ENCODE measurements at regions not wholly inside any gene's neighbourhood (a gene's known extent, or its start where the extent isn't known, plus 50 kb on each side); places are given as distances from the start of the nearest gene placed in this dataset.
"Not testable (repeated sequence)": the region's sequence is repeated elsewhere in the genome, so short reads cannot be mapped to it uniquely, and the experiment has no call there.

DNA sequence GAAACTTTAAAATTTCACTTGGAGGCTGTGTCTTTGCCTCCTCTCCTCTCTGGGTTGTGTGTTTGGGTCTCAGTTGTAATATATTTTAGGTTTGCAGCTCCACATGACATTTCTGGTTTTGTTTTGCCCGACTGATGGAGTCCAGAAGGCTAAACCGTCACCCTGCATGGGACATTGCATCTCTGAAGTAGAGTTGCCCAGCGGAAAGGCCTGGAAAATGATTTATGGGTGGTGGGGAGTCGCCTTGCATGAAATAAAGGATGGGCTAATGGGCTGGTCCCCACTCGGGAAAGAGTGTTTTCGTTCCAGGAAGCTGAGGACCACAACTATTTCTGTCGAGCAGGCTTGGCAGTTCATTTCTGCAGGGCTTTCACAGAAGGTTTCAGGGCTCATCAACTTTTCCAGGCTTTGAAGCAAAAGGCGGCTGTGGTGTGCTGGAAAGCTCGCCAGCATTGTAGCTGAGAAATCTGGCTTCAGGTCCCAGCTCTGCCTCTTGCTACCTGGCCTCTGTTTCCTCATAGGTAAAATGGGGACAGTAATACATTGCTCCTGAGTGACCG lies 74.8 kb upstream of the GSC start:
- H3K27me3 ChIP-seq (ENCODE audit: control insufficient read depth, insufficient read depth, low read length): no peaks in the 10 kb centered on the region
- no peaks in the 10 kb centered on the region for H3K4me1 ChIP-seq (ENCODE audit: control insufficient read depth, insufficient read depth, low read length)
- H3K4me3 ChIP-seq (ENCODE audit: low read length): no peak overlapping the region

DNA sequence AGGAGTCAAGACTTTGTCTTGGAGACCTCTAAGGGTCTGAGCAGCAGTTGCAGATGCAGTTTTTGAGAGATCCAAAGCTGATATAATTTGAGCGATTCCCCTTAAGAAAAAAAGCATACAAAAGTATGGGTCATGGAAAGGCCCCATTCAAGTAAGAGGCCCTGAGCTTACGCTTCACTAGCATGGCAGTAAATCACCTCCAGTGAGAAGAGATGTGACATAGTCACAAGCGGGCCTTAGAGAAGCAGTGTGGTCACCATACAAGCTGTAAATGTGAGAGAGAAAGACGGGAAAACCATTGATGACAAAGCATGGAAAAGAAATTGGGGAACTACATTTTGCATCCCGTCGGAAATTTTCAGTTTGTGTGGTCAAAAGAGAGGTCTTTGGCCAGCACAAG lies 70.6 kb upstream of the GSC start:
- H3K4me1 ChIP-seq (ENCODE audit: control insufficient read depth, insufficient read depth, low read length): no peaks in the 10 kb centered on the region

More for the DNA sequence above, 74.8 kb upstream of the GSC start:
- H3K9me3 ChIP-seq (replicated peaks; ENCODE audit: low read length): no peaks in the 10 kb centered on the region
- H3K4me2 ChIP-seq (ENCODE audit: low read length): no peak overlapping the region
- no peaks in the 10 kb centered on the region for H3K36me3 ChIP-seq (ENCODE audit: insufficient read depth, low read length)
- no peak overlapping the region for H3K9ac ChIP-seq (ENCODE audit: low read depth, low read length)

DNA sequence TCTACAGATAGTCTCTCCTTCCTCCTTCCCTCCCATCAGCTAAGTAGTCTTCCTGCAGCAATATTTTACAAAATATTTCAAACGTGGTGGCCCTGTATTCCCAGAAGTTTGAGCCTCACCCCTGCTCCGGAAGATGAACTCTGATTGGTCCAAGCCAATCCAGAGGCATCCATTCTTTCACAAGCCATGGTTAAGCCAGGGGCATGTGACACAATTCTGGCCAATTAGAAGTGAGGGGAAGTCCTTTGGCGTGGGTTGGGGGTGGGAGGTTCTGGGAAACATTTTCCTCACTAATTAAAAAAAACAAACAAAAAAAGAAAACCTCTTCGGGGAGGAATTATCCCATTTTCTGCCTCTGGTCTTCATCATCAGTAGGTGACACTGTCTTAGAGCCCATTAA lies 69.4 kb upstream of the GSC start:
- Histone ChIP-seq H3K27me3 (ENCODE audit: control insufficient read depth, insufficient read depth, low read length) (no peaks in the 10 kb centered on the region), H3K9ac (ENCODE audit: low read depth, low read length) (no peak overlapping the region), H3K4me2 (ENCODE audit: low read length) (no peak overlapping the region), H3K4me3 (ENCODE audit: low read length) (no peak overlapping the region), H3K36me3 (ENCODE audit: insufficient read depth, low read length) (no peaks in the 10 kb centered on the region), H3K9me3 (replicated peaks; ENCODE audit: low read length) (no peaks in the 10 kb centered on the region), H3K4me1 (ENCODE audit: control insufficient read depth, insufficient read depth, low read length) (no peaks in the 10 kb centered on the region)

More for the DNA sequence above, 70.6 kb upstream of the GSC start:
- Histone ChIP-seq H3K27me3 (ENCODE audit: control insufficient read depth, insufficient read depth, low read length) (no peaks in the 10 kb centered on the region), H3K9me3 (replicated peaks; ENCODE audit: low read length) (no peaks in the 10 kb centered on the region), H3K9ac (ENCODE audit: low read depth, low read length) (no peak overlapping the region), H3K4me3 (ENCODE audit: low read length) (no peak overlapping the region), H3K4me2 (ENCODE audit: low read length) (no peak overlapping the region), H3K36me3 (ENCODE audit: insufficient read depth, low read length) (no peaks in the 10 kb centered on the region)

DNA sequence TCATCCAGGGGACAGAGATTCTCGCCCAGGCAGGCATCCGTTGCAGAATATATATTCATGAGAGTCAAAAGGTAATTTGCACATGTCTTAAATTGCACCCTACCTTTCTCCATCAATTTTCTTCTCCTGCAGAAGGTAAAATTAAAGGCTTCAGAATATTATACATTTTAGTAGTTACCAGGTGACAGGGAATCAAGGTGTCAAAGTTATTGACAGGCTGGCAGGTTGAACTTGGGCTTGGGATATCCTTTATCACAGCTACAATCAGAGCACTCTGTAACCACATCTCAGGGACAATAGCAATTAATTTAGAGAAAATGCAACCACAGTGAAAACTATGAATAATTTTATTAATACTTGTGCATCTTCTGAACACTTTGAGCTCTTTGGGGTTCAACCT lies 66.9 kb upstream of the GSC start:
- Histone ChIP-seq H3K4me1 (ENCODE audit: control insufficient read depth, insufficient read depth, low read length) (no peaks in the 10 kb centered on the region), H3K36me3 (ENCODE audit: insufficient read depth, low read length) (no peaks in the 10 kb centered on the region), H3K9ac (ENCODE audit: low read depth, low read length) (no peak overlapping the region), H3K9me3 (replicated peaks; ENCODE audit: low read length) (no peaks in the 10 kb centered on the region), H3K4me3 (ENCODE audit: low read length) (no peak overlapping the region), H3K4me2 (ENCODE audit: low read length) (no peak overlapping the region), H3K27me3 (ENCODE audit: control insufficient read depth, insufficient read depth, low read length) (no peaks in the 10 kb centered on the region)

- no peak overlapping the region for H3K4me3 ChIP-seq (ENCODE audit: low read length)
- no peak overlapping the region for H3K9ac ChIP-seq (ENCODE audit: low read depth, low read length)
- no peaks in the 10 kb centered on the region for H3K27me3 ChIP-seq (ENCODE audit: control insufficient read depth, insufficient read depth, low read length)
- H3K9me3 ChIP-seq (replicated peaks; ENCODE audit: low read length): no peaks in the 10 kb centered on the region
- H3K4me2 ChIP-seq (ENCODE audit: low read length): no peak overlapping the region
- no peaks in the 10 kb centered on the region for H3K36me3 ChIP-seq (ENCODE audit: insufficient read depth, low read length)
- no peaks in the 10 kb centered on the region for H3K4me1 ChIP-seq (ENCODE audit: control insufficient read depth, insufficient read depth, low read length)
Observed at GRCh38 chr14:94833633-94834032, 63.7 kb upstream of the GSC start.

DNA sequence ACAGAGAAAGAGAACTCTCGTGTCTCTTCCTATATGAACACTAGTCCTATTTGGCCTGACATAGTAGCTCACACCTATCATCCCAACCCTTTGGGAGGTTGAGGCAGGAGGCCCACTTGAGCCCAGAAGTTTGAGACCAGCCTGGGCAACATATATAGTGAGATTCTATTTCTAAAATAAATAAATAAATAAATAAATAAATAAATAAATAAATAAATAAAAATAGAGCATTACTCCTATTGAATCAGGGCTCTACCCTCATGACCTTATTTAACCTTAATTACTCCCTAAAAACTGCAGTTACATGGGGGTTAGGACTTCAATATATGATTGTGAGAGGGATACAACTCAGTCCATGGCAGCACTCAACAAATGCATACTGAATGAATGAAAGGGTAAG lies 61.2 kb upstream of the GSC start:
- Histone ChIP-seq H3K4me2 (ENCODE audit: low read length) (no peak overlapping the region), H3K9ac (ENCODE audit: low read depth, low read length) (no peak overlapping the region), H3K9me3 (replicated peaks; ENCODE audit: low read length) (no peaks in the 10 kb centered on the region), H3K36me3 (ENCODE audit: insufficient read depth, low read length) (no peaks in the 10 kb centered on the region), H3K4me1 (ENCODE audit: control insufficient read depth, insufficient read depth, low read length) (no peaks in the 10 kb centered on the region), H3K27me3 (ENCODE audit: control insufficient read depth, insufficient read depth, low read length) (no peaks in the 10 kb centered on the region), H3K4me3 (ENCODE audit: low read length) (no peak overlapping the region)

DNA sequence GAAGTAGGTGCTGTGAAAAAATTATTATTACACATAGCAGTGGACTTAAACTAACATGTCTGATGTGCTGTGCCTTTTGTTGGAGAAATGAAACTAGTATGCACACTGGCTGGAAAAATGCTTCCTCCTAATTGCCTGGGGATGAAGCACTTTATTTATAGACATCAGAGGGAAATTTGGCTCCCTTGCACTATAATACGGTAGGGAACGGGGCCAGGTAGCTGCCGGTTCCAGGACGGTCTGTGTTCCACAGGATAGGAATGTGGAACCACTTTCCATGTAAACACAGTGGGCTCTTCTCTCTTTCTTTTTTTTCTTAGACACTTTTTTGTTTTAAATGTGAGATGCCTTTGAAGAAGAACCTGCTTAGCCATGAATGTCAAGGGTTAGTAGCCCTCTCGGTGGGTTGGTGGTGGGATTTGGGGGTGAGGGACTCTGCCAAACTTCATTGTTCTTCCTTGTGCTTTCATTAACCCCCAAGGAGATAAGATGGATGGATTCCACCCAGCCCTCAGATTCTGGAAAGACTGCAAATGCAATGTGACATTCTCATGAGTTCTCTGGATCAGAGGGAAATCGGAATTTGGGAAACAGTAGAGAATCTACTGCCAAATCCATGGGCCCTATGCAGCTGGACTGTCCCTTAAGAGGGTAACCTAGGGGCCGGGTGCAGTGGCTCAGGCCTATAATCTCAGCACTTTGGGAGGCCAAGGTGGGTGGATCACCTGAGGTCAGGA lies 58.0 kb upstream of the GSC start:
- Histone ChIP-seq H3K4me3 (ENCODE audit: low read length) (no peak overlapping the region), H3K9ac (ENCODE audit: low read depth, low read length) (no peak overlapping the region), H3K4me2 (ENCODE audit: low read length) (no peak overlapping the region), H3K9me3 (replicated peaks; ENCODE audit: low read length) (peaks cover 5% of the 10 kb centered on the region), H3K36me3 (ENCODE audit: insufficient read depth, low read length) (no peaks in the 10 kb centered on the region), H3K27me3 (ENCODE audit: control insufficient read depth, insufficient read depth, low read length) (no peaks in the 10 kb centered on the region), H3K4me1 (ENCODE audit: control insufficient read depth, insufficient read depth, low read length) (no peaks in the 10 kb centered on the region)

- no peak overlapping the region for H3K9ac ChIP-seq (ENCODE audit: low read depth, low read length)
- H3K27me3 ChIP-seq (ENCODE audit: control insufficient read depth, insufficient read depth, low read length): no peaks in the 10 kb centered on the region
- H3K36me3 ChIP-seq (ENCODE audit: insufficient read depth, low read length): no peaks in the 10 kb centered on the region
- peaks cover 5% of the 10 kb centered on the region for H3K9me3 ChIP-seq (replicated peaks; ENCODE audit: low read length)
- no peak overlapping the region for H3K4me2 ChIP-seq (ENCODE audit: low read length)
- H3K4me3 ChIP-seq (ENCODE audit: low read length): no peak overlapping the region
- no peaks in the 10 kb centered on the region for H3K4me1 ChIP-seq (ENCODE audit: control insufficient read depth, insufficient read depth, low read length)
Observed at GRCh38 chr14:94826774-94827173, 56.9 kb upstream of the GSC start.

DNA sequence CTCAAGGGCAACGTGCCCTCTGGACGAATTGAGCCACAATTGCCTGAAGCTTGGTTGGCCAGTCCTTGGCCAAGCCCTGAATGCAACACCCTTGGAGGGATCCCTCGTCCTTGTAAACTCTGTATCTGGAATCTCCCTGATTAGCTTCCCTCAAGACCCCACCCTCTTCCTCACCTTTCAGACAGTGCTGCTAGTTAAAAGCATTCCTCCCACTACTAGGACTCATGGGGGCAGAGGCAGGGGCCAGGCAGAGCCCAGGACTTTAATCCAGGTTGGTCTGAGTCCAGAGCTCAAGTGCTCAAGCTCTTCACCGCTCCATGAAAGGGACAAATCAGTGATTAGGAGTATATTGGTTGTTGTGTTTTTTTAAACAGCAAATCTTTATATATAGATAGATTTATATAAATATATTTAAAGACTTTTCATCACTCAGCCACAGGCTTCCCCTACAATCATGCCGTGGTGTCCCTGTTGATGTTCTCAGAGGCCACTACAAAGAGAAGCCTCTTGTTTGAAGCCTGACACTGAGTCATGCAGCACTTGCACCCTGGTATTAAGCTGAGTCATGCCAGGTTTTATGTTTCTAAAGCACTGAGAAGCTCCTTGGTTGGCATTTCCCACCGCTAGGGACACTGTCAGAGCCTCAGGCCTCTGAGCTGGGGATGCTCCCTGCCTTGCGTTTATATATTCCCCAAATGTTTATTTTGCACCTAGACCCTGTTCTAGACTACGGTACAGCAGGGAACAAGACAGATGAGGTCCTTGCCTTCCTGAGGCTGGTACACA lies 53.8 kb upstream of the GSC start:
- Histone ChIP-seq H3K9ac (ENCODE audit: low read depth, low read length) (no peak overlapping the region), H3K4me3 (ENCODE audit: low read length) (no peak overlapping the region), H3K4me2 (ENCODE audit: low read length) (no peak overlapping the region), H3K9me3 (replicated peaks; ENCODE audit: low read length) (peaks cover 5% of the 10 kb centered on the region), H3K4me1 (ENCODE audit: control insufficient read depth, insufficient read depth, low read length) (no peaks in the 10 kb centered on the region), H3K36me3 (ENCODE audit: insufficient read depth, low read length) (no peaks in the 10 kb centered on the region), H3K27me3 (ENCODE audit: control insufficient read depth, insufficient read depth, low read length) (no peaks in the 10 kb centered on the region)

DNA sequence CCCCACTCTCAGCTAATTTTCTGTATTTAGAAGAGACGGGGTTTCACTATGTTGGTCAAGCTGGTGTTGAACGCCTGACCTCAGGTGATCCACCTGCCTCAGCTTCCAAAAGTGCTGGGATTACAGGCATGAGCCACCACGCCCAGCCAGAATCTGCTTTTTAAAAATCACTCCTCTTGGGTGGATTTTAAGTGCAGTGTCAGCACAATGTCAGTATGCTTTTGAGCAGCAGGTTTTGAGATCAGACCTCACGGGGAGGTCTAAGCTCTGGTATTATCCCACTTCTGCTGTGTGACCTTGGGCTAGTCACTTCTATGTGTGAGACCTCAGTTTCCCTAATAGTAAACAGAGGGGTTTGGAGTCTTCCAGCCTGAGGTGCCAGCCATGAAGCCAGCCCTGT lies 51.8 kb upstream of the GSC start:
- Histone ChIP-seq H3K27me3 (ENCODE audit: control insufficient read depth, insufficient read depth, low read length) (no peaks in the 10 kb centered on the region), H3K4me1 (ENCODE audit: control insufficient read depth, insufficient read depth, low read length) (no peaks in the 10 kb centered on the region), H3K9ac (ENCODE audit: low read depth, low read length) (no peak overlapping the region), H3K4me2 (ENCODE audit: low read length) (no peak overlapping the region), H3K4me3 (ENCODE audit: low read length) (no peak overlapping the region), H3K9me3 (replicated peaks; ENCODE audit: low read length) (peaks cover 5% of the 10 kb centered on the region), H3K36me3 (ENCODE audit: insufficient read depth, low read length) (no peaks in the 10 kb centered on the region)

DNA sequence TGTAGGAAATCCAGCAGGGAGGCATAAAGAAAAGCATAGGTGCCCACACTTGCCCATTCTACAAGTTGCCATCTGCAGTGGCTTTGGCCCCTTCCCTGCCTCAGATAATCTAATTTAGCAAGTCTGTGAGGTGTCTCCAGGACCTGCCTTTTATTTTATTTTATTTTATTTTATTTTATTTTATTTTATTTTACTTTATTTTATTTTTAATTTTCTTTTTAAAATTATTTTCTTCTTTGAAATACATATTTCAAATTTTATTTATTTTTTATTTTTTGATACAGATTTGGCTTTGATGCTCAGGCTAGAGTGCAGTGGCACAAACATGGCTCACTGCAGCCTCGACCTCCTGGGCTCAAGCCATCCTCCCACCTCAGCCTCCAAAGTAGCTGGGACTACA lies 51.0 kb upstream of the GSC start:
- not testable (repeated sequence) for H3K27me3 ChIP-seq (ENCODE audit: control insufficient read depth, insufficient read depth, low read length); H3K9me3 ChIP-seq (replicated peaks; ENCODE audit: low read length); H3K4me3 ChIP-seq (ENCODE audit: low read length); H3K9ac ChIP-seq (ENCODE audit: low read depth, low read length); H3K4me2 ChIP-seq (ENCODE audit: low read length); H3K36me3 ChIP-seq (ENCODE audit: insufficient read depth, low read length); H3K4me1 ChIP-seq (ENCODE audit: control insufficient read depth, insufficient read depth, low read length)
